ENCODE measurements at regions not wholly inside any gene's neighbourhood (a gene's known extent, or its start where the extent isn't known, plus 50 kb on each side); places are given as distances from the start of the nearest gene placed in this dataset.

DNA sequence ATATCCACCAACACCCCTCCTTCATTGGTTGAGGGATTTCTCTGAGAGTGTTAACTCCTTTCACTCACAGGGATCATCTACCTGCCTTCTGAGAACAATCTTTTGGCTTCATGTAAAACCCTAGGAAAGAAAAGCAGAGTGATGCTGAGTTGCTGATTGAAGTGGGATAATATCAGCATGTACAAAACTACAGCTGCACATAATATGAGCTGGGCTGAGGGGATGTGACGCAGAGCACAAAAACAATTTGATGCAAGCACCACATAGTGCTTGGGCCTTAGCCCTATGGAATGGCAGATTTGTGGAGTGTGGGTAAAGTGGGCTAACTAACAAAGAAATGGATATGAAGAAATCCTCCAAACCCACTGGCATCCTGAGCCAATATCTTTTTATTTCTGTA, 267.6 kb upstream of the KCNH8 start:
- TF ChIP-seq CHD2 (IDR thresholded peaks at IDR 0.05; ENCODE audit: low read depth, low read length), result no peak
- TF ChIP-seq, protein P1, sequence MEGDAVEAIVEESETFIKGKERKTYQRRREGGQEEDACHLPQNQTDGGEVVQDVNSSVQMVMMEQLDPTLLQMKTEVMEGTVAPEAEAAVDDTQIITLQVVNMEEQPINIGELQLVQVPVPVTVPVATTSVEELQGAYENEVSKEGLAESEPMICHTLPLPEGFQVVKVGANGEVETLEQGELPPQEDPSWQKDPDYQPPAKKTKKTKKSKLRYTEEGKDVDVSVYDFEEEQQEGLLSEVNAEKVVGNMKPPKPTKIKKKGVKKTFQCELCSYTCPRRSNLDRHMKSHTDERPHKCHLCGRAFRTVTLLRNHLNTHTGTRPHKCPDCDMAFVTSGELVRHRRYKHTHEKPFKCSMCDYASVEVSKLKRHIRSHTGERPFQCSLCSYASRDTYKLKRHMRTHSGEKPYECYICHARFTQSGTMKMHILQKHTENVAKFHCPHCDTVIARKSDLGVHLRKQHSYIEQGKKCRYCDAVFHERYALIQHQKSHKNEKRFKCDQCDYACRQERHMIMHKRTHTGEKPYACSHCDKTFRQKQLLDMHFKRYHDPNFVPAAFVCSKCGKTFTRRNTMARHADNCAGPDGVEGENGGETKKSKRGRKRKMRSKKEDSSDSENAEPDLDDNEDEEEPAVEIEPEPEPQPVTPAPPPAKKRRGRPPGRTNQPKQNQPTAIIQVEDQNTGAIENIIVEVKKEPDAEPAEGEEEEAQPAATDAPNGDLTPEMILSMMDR (IDR thresholded peaks at IDR 0.05 in 2 of 3, conservative IDR thresholded peaks at IDR 0.05 in 1 of 3; ENCODE audit: insufficient read depth in 2 of 3, low read depth in 1 of 3, low read length in 3 of 3), result no peak
- TF ChIP-seq ATF7 (IDR thresholded peaks at IDR 0.05), result no peak
- TF ChIP-seq, protein P2, sequence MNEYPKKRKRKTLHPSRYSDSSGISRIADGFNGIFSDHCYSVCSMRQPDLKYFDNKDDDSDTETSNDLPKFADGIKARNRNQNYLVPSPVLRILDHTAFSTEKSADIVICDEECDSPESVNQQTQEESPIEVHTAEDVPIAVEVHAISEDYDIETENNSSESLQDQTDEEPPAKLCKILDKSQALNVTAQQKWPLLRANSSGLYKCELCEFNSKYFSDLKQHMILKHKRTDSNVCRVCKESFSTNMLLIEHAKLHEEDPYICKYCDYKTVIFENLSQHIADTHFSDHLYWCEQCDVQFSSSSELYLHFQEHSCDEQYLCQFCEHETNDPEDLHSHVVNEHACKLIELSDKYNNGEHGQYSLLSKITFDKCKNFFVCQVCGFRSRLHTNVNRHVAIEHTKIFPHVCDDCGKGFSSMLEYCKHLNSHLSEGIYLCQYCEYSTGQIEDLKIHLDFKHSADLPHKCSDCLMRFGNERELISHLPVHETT (CRISPR knock-in tag; conservative IDR thresholded peaks at IDR 0.05 in 1 of 2, IDR thresholded peaks at IDR 0.05 in 1 of 2), result no peak
- TF ChIP-seq, protein P3, sequence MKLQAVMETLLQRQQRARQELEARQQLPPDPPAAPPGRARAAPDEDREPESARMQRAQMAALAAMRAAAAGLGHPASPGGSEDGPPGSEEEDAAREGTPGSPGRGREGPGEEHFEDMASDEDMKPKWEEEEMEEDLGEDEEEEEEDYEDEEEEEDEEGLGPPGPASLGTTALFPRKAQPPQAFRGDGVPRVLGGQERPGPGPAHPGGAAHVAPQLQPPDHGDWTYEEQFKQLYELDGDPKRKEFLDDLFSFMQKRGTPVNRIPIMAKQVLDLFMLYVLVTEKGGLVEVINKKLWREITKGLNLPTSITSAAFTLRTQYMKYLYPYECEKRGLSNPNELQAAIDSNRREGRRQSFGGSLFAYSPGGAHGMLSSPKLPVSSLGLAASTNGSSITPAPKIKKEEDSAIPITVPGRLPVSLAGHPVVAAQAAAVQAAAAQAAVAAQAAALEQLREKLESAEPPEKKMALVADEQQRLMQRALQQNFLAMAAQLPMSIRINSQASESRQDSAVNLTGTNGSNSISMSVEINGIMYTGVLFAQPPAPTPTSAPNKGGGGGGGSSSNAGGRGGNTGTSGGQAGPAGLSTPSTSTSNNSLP (IDR thresholded peaks at IDR 0.05; ENCODE audit: borderline replicate concordance, low read depth, low read length), result no peak

Measured in K562 (cell line).